ENCODE measurements at regions not wholly inside any gene's neighbourhood (a gene's known extent, or its start where the extent isn't known, plus 50 kb on each side); places are given as distances from the start of the nearest gene placed in this dataset.

GRCh38 chr13:105341758-105342157, 1193.7 kb downstream of the EFNB2 start:
- intact Hi-C loops (cut with micrococcal nuclease) = no loop called here

GRCh38 chr13:105341256-105341655, 1194.2 kb downstream of the EFNB2 start:
- intact Hi-C loops (cut with micrococcal nuclease) = no loop called here

- intact Hi-C loops (cut with micrococcal nuclease) = no loop called here
Measured at GRCh38 chr13:105340061-105340606, 1195.3 kb downstream of the EFNB2 start.

GRCh38 chr13:105338773-105339172, 1196.7 kb downstream of the EFNB2 start:
- intact Hi-C loops (cut with micrococcal nuclease) = no loop called here

GRCh38 chr13:105338006-105338405, 1197.5 kb downstream of the EFNB2 start:
- intact Hi-C loops (cut with micrococcal nuclease) = no loop called here

GRCh38 chr13:105336706-105337576, 1198.5 kb downstream of the EFNB2 start:
- intact Hi-C loops (cut with micrococcal nuclease) = no loop called here

GRCh38 chr13:105334211-105334610, 1201.3 kb downstream of the EFNB2 start:
- intact Hi-C loops (cut with micrococcal nuclease) = no loop called here

- intact Hi-C loops (cut with micrococcal nuclease) = no loop called here
Measured at GRCh38 chr13:105333416-105333815, 1202.0 kb downstream of the EFNB2 start.

- intact Hi-C loops (cut with micrococcal nuclease) = no loop called here
Measured at GRCh38 chr13:105329359-105329758, 1206.1 kb downstream of the EFNB2 start.

GRCh38 chr13:105328212-105328611, 1207.2 kb downstream of the EFNB2 start:
- intact Hi-C loops (cut with micrococcal nuclease) = no loop called here

GRCh38 chr13:105327581-105328126, 1207.8 kb downstream of the EFNB2 start:
- intact Hi-C loops (cut with micrococcal nuclease) = no loop called here

GRCh38 chr13:105319875-105320274, 1215.6 kb downstream of the EFNB2 start:
- intact Hi-C loops (cut with micrococcal nuclease) = no loop called here

GRCh38 chr13:105316731-105317130, 1218.7 kb downstream of the EFNB2 start:
- intact Hi-C loops (cut with micrococcal nuclease) = no loop called here

- intact Hi-C loops (cut with micrococcal nuclease) = no loop called here
Measured at GRCh38 chr13:105312906-105313305, 1222.6 kb downstream of the EFNB2 start.

- intact Hi-C loops (cut with micrococcal nuclease) = no loop called here
Measured at GRCh38 chr13:105311094-105311493, 1224.4 kb downstream of the EFNB2 start.

GRCh38 chr13:105307776-105308175, 1227.7 kb downstream of the EFNB2 start:
- intact Hi-C loops (cut with micrococcal nuclease) = no loop called here

GRCh38 chr13:105297839-105298238, 1237.6 kb downstream of the EFNB2 start:
- intact Hi-C loops (cut with micrococcal nuclease) = no loop called here

- intact Hi-C loops (cut with micrococcal nuclease) = no loop called here
Measured at GRCh38 chr13:105291987-105292386, 1243.5 kb downstream of the EFNB2 start.

- intact Hi-C loops (cut with micrococcal nuclease) = no loop called here
Measured at GRCh38 chr13:105290596-105290995, 1244.9 kb downstream of the EFNB2 start.

- intact Hi-C loops (cut with micrococcal nuclease) = no loop called here
Measured at GRCh38 chr13:105285526-105285925, 1249.9 kb downstream of the EFNB2 start.

- intact Hi-C loops (cut with micrococcal nuclease) = no loop called here
Measured at GRCh38 chr13:105282406-105283285, 1252.8 kb downstream of the EFNB2 start.

GRCh38 chr13:105278943-105279381, 1256.5 kb downstream of the EFNB2 start:
- intact Hi-C loops (cut with micrococcal nuclease) = no loop called here

All from T-helper 1 cell treated with Interleukin-12 subunit alpha and Interleukin-12 subunit beta and Interleukin-4 antibody, amounts not matched to agents 30 ng/mL and 1 ng/mL, for 36 hours (primary cell).